HG03565 (cell line): ENCODE measurements at regions not wholly inside any gene's neighbourhood (a gene's known extent, or its start where the extent isn't known, plus 50 kb on each side); places are given as distances from the start of the nearest gene placed in this dataset.

Experiments
- ATAC-seq: cut with Tn5 transposase; IDR thresholded peaks from one replicate; pipeline ENCODE4 v1.9.1; 2021; ENCODE audit warnings: mild to moderate bottlenecking, moderate library complexity; ENCODE audit not compliant: unreplicated experiment

DNA sequence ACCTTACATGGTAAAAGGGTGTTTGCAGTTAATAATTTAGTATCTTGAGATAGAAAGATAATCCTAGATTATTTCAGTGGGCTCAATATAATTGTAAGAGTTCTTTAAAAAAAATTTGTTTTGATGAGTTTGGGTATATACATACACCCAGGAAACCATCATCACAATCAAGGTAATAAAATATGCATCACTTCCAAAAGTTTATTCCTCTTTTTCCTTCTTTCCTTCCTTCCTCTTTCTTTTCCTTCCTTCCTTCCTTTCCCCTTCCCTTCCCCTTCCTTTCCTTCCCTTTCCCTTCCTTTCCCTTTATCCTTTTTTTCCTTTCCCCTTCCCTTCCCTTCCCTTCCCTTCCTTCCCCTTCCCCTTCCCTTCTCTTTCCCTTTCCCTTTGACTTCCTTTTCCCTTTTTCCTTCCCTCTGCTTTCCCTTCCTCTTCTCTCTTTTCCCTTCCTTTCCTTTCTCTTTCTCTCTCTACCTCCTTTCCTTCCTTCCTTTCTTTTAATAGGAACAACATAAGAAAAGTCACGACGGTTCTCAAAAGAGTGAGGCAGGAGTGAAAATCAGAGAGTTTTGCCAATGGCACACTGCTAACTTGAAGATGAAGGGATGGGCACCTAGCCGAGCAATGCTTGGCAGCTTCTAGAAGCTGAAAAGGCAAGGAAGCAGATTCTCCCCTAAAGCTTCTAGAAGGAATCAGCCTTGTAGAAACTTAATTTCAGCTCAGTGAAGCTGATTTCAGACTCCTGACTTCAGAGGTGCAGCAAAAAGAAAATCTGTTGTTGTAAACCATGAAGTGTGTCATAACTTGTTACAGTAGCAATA is 2050.2 kb upstream of the AGA start:
- ATAC-seq = no peak

DNA sequence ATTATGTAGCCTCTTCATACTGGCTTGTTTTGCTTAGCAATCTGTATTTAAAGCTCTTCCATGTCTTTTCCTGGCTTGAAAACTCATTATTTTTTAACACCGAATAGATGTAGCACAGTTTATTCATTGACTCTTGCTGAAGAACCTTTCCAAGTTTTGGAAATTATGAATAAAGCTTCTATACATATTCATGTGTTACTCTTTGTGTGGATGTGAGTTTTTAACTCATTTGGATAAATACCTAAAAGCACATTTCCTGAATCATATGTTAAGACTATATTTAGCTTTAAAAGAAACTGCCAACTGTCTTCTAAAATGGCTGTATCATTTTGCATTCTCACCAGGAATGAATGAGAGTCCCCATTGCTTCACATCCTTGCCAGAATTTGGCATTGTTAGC is 2061.7 kb upstream of the AGA start:
- no peak for ATAC-seq

DNA sequence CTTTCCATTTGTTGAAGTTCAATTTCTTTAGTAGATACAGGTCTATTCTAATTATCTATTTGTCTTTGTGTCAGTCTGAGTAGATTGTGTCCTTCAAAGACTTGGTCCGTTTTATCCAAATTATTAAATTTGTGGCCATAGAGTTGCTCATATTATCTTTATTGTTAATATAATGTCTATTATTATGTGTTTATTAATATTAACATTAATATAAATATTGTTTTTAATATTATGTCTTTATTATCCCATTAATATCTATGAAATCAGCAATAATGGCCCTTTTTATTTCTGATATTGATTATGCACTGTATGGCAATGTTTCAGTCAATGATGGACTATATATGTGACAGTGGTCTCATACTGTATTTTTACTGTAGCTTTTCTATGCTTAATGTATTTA is 2067.3 kb upstream of the AGA start:
- no peak for ATAC-seq

DNA sequence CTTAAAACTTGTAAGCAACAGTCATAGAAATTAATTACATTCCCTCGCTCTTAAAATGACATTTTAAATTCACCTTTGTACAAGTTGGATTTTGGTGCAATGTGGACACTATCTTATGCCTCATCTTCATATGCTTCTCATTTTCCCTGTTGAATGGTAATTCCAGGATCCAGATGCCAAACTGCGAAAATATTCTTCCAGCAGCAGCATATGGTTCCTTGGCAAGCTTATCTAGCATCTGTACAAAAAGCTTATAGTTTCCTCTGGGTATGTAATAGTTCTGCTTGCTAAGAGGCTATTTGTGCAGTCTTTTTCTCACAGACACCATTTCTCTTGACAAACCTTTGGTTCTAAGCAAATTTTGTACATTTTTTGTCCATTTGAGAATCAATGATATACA is 2079.7 kb upstream of the AGA start:
- no peak for ATAC-seq

DNA sequence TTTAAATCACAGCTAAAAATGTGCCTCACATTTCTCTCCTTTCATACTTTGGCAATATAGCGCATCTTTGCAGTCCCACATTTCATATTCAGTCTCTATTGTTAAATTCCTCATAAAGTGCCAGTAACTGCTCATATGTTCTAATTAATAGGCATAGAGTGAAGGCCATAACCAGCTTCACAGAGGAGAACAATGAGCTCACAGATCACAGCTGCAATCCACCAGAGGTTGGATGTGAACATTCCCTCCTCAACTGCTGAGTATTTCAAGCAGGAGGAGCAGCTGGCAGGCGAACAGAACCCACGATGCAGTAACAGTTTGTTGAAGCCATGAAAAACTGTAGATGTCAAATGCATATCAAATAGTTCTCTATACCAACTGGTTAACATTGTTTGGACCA is 2088.7 kb upstream of the AGA start:
- ATAC-seq = no peak

DNA sequence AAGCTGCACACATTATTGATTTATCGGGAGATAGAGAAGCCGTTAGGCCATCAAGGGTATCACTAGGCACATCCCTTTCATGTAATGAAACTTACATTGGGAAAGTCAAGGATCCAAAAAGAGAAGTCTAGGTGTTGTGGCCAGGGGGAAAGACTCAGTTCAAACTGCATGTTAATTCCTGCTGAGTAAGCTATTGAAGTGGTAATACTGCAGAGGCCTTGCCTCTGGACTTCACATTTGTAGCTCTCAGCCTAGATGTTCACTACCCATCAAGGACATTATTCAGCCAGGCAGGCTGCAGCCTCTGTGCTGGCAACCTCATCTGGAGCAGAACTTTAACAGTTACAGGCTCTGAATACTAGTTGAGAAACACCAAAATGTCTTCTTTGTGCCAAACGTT is 2094.5 kb upstream of the AGA start:
- no peak for ATAC-seq

DNA sequence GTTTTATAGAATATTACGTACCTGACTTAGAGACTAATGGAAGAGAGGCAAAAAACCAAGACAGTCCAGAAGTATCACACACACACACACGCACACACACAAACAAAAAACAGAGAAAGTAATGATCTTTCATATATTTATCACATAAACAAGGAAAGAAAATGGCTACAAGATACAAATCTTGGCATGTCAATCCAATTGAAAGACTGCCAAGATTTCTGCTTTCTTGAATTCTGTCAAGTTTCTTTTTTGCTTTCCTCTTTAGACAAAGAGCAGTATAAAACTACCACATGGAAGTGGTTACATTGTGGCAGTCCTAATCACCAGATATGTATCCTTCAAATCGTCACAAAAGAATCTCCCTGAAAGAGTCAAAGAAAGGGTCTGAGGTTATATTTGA is 2097.4 kb upstream of the AGA start:
- ATAC-seq = no peak

DNA sequence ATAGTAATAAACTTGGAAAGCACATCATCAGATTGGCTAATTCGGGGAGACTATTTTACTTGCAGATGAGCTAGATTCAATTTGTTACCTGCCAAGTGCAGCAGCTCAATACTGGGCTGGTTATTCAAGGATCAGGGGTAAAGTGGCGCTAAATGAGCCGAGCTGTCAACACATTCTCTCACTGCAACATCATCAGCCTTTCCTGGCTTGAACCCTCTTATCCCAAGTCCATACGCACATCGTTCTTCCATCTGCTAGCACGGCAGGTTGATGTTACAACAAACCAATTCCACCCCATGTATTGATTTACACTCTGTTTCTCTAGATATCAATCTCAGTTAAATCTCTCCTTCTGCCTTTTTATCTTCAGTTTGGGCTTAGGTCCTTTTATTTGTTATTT is 2101.5 kb upstream of the AGA start:
- no peak for ATAC-seq

DNA sequence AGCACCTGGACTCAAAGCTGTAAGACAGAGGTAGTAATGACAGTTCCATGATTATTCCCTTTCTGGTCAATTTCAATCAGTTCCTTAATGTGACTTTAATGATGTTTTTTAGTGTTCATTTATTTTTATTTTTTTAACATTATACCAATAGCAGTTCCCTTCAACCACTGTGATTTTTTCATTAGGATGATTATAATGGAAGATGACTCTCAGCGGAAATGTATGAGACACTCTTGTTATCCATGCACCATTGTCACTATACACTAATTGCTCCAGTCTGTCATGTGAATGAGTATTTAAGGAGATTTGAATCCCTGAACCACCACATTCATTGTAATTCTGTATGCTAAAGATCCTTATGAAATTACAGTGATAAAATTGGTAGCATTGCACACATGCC is 2102.3 kb upstream of the AGA start:
- ATAC-seq = no peak

DNA sequence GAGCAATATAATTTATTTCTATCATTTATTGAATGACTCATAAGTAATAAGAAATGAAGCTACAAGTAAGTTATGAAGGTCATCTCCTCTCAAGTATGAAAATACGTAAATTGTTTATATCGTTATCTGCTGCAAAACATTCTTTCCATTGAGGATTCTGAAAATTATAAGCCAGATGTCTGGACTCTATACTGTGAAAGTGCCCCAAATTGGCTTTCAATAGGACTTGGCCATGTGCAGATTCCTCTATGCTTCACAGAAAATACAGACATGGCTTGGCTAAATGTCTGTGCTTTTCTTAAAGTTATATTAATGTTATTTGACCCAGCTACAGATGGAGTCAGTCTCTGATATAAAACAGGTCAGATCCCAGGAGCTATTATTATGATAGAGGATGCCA is 2109.9 kb upstream of the AGA start:
- ATAC-seq = no peak

DNA sequence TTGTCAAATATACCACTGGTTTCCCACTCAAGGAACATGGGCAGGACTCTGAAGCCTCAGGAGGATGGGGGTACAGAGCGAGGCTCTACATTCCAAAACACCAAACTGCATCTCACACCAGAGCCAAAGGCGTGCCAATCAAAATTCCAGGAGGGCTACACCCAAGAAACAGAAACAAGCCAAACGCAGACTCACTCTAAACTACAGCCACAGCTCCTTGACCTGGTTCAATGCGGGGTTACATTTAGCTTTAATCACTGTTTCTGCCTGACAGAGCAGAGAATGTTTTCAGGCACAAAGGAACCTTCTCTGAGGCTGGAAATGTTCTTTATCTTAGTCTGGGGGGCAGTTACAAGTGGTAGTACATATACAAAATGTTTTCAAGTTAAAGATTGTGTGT is 2121.5 kb upstream of the AGA start:
- no peak for ATAC-seq

DNA sequence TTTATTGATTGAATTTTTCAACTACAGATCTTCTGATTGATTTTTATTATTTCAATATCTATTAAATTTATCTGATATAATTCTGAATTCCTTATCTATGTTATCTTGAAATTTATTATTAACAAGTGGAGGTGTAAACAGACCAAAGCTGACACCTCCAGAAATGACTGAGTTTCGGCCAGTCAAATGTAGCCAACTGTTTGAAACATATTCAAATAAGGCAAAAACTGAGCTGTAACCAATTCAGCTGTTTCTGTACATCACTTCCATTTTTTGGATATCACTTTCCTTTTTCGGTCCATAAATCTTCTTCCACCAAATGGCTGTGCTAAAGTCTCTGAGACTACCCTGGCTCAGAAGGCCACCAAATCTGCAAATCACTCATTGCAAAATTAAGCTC is 2127.3 kb upstream of the AGA start:
- no peak for ATAC-seq

DNA sequence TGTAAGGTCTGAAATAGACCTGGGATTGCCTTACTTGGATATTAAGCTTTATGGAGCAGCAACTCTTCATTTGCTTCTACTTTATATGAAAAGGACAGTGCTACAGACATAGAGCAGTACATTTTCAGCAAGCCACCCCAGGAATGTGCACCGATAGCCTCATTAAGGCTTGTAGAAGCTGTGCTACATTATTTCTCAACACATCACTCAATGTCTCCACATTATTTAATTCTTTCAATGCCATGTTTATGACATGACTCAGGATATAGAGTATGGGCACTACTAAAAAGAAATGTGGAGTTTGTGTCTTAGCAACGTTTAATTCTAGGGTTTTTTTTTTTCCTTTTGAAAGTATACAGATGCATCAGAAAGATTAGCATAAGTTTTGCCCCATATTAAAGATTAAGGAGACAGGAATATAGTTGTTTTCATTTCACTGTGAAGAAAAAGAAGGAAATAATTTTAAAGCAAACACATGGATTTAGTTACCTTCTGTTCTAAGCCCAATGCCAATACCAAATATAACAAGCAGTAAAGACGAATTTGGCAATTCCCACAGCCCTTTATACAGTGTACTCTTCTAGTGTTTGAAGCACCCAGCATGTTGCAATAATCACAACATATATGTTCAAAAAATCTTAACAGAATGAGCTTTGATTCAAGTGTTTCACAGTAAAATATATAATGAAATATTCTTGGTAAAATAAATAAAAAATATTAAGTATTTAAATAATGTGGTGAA is 2140.1 kb upstream of the AGA start:
- no peak for ATAC-seq

DNA sequence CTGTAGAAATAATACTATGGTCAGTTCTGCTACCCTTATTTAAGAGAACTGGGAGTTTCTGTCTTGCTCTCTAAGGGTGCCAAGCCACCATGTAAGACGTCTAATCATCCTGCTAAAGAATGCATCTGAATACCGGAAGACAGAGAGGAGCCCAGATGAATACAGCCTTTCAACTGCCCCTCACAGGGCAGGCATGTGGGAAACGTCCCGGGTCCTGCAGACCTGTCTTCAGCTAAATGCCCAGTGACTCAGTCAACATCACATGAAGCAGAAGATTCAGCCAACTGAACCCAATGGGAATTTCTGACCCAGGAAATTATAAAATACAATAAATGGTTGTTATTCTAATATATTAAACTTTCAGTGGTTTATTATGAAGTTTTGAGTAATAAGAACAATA is 2141.0 kb upstream of the AGA start:
- ATAC-seq = no peak

DNA sequence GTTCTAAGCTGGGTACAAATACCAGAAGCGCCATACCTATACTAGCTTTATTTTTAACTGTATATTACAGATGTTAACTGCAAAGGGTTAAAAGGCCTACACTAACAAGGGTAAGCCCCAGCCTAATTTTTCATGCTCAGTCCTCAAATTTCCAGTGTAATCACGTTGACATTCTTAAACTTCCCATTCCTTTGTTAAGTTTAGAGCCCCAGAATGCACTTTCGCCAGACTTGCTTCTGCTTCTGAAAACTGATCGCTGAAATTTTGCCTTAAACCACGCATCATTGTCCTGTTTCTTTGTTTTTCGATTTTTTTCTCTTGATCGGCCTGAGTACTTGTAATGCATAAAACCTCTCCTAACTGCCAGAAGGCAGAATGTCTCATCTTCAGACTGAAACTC is 2141.9 kb upstream of the AGA start:
- no peak for ATAC-seq

DNA sequence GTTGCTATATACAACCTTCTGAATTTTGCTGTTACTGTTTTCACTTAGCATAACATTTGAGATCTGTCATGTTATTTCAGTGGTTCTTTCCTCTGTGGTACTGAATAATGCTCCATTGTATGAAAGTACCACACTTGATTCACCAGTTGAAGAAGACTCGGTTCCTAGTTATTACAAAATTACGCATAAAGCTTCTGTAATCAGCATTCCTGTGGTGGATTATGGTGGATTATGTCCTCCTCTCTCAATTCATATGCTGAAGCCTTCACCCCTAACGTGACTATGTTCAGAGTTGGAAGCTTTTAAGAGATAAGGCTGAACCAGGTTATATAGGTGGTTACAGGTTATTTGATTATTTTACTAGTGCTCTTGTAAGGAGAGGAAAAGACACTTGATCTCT is 2143.5 kb upstream of the AGA start:
- no peak for ATAC-seq

DNA sequence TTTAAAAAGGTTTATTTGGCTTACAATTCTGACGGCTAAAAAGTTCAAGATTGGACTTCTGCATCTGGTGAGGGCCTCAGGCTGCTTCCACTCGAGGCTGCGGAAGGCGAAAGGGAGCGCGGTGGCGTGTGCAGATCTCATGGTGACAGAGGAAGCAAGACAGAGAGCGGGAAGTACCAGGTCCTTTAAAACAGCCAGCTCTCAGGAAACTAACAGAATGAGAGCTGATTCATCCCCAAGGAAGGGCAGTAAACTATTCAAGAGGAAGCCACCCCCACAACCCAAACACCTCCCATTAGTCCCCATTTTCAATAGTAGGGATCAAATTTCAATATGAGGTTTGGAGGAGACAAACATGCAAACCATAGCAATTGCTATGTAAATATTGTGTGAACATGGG is 2144.2 kb upstream of the AGA start:
- no peak for ATAC-seq

DNA sequence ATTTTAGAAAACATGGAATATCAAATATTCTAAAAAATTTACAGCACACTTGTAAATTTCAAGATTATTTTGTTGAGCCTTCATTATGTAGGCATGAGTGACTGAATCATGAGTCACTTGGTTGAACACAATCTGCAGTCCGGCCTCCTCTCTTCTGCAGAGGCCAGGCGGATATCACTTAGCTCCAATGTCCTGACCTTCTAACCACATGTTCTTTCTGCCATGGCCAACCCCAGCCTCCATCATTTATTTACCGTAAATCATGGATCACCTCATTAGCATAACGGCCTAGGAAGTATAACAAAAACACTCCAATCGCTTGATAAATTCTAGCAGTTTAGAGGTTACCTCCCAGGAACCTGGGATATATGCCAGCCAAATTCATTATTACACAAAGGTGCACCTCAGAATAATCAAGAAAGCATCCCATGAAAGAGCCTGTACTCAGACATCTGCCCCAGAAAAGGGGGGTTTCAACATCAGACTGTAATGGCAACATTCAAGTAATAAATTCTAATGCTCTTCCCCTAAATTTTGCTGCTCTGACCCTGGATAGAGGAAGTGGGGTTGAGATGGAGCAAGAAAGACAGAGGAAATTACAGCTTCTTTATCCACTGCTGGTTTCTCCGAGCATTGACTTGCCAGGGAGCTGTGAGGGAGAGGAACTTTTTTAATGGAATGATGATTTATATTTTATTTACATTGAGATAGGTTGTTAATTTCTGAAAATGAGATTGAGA is 2153.6 kb upstream of the AGA start:
- ATAC-seq = no peak

DNA sequence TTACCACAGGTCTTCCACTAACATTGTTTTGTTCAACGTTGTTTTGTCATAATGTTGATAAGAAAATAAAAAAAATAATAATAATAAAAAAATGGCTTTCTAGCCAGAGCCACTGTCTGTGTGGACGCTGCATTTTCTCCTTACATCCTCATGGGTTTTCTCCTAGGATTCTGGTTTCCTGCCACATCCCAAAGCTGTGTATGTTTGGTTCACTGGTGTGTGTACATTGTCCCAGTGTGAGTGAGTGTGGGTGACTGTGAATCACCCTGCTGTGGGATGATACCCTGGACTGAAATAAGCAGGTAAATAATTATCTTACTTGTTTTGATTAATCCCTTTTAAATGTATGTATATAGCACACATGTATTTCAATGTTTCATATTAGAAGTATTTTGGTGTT is 2154.4 kb upstream of the AGA start:
- no peak for ATAC-seq

DNA sequence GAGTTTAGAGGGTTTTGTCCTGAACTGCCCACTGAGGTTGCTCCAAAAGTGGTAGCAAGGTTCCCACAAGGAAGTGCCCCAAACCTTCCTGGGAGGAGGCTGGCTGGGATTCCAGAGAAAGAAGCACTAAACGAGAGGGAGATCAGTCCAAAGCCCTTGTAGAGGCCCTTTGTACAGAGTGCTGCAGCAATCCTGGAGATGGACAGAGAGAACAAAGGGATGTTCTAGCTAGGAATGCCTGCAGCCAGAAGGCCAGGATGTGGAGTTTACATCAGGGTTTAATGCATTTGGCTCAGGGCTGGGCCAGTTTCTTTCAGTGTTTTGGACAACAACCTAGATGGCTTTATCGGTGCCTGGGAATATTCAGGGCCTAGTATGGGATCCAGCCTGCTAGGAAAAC is 2155.1 kb upstream of the AGA start:
- no peak for ATAC-seq

DNA sequence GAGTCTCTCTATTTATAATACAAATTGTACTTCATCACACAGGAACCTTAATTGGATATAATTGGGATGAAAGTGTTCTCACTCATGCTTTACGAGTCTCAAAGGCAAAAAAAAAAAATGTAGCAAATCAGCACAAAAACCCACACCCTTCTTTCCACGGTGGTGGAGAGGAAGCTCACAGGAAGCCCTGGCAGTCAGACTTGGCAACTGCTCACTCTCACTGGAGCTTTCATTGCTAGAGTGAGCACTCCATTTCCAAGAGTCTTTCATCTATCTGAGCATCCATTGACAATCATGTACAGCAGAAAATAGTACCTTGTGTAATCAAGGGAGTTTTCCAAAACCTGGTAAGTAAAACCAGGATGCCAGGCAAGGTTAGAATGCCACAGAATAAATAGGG is 2159.4 kb upstream of the AGA start:
- no peak for ATAC-seq

DNA sequence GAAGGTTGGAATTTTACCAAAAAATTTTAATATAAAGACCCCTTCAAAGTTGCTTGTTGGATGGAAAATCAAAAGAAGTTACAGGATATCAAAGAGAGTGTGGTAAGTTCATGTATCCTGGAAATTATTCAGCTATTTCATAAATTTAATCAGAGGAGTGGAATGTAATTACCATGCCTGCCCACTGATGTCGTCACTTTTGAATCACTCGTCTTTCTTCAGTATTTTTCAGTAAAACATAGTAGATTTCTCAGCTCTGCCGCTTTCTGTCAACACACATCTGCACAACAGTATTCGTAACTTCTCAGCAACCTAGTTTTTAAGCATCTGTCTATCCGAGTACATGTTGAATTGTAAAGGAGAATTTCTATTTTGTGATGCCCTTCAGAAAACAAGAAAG is 2163.0 kb upstream of the AGA start:
- ATAC-seq = no peak
